HEK293 (cell line): ENCODE measurements at regions not wholly inside any gene's neighbourhood (a gene's known extent, or its start where the extent isn't known, plus 50 kb on each side); places are given as distances from the start of the nearest gene placed in this dataset.

ENCODE experiments used
- CTCF ChIA-PET: fragments of 350-600 bp; formaldehyde crosslinking; extraction: SDS; loops from one replicate; lab custom pipeline; 2021; ENCODE audit warnings: antibody characterized with exemption; lab: Yijun Ruan, JAX
- POLR2A ChIA-PET: fragments of 300-600 bp; formaldehyde crosslinking; extraction: SDS; loops from one replicate; lab custom pipeline; 2020; ENCODE audit warnings: antibody characterized with exemption, inconsistent platforms; lab: Yijun Ruan, JAX
- H3K27ac ChIP-seq: fragments of 200-500 bp; sonication (Bioruptor generic); 2 replicates; pipeline ENCODE4 v1.5.1; 2014; ENCODE audit warnings: low read depth, low read length, control low read depth, inconsistent platforms; ENCODE audit errors: extremely low read depth
- H3K36me3 ChIP-seq, 2 experiments: fragments of 200-500 bp in 1 of 2; sonication (Bioruptor generic) in 1 of 2; 1 replicate in 1 of 2; 2 replicates in 1 of 2; pipeline ENCODE4 v1.5.1; 2014 to 2017; ENCODE audit warnings: inconsistent platforms in 2 of 2, low read length in 2 of 2; ENCODE audit not compliant: control insufficient read depth in 2 of 2, insufficient read depth in 1 of 2
- H3K4me1 ChIP-seq: fragments of 200-500 bp; sonication (Bioruptor generic); 2 replicates; pipeline ENCODE4 v1.5.1; 2014; ENCODE audit warnings: mild to moderate bottlenecking, low read length, inconsistent platforms; ENCODE audit not compliant: control insufficient read depth, insufficient read depth
- H3K4me3 ChIP-seq: 2 replicates; pipeline ENCODE4 v1.5.1; 2011; ENCODE audit warnings: low read depth, mild to moderate bottlenecking, control low read depth, low read length, moderate library complexity
- H3K9me3 ChIP-seq: fragments of 200-500 bp; sonication (Bioruptor generic); 2 replicates; pipeline ENCODE4 v1.5.1; 2014; ENCODE audit warnings: low read depth, low read length, inconsistent platforms; ENCODE audit not compliant: control insufficient read depth, insufficient read depth
- GLI2 ChIP-seq: fragments of 450-650 bp; formaldehyde crosslinking; IDR thresholded peaks from 2 replicates; pipeline ENCODE4; 2017; ENCODE audit warnings: missing biosample characterization, missing genetic modification characterization, low read depth, borderline replicate concordance
- TRIM28 ChIP-seq: IDR thresholded peaks from 2 replicates; pipeline ENCODE4 v1.6.1; 2011; ENCODE audit warnings: low read length, control low read depth, borderline replicate concordance
- ZBTB20 ChIP-seq: fragments of 450-650 bp; formaldehyde crosslinking; IDR thresholded peaks from 2 replicates; pipeline ENCODE4 v1.5.1; 2016; ENCODE audit warnings: missing biosample characterization, missing genetic modification characterization
- ZBTB8A ChIP-seq: fragments of 450-650 bp; formaldehyde crosslinking; IDR thresholded peaks from 2 replicates; pipeline ENCODE4 v1.5.1; 2016; ENCODE audit warnings: missing biosample characterization, missing genetic modification characterization
- ZNF362 ChIP-seq: fragments of 450-650 bp; formaldehyde crosslinking; IDR thresholded peaks from 2 replicates; pipeline ENCODE4 v1.5.1; 2016; ENCODE audit warnings: missing biosample characterization, missing genetic modification characterization
- ZNF433 ChIP-seq: fragments of 450-650 bp; formaldehyde crosslinking; IDR thresholded peaks from 2 replicates; pipeline ENCODE4 v1.5.1; 2016; ENCODE audit warnings: missing biosample characterization, missing genetic modification characterization, low read depth
- ZNF473 ChIP-seq: fragments of 450-650 bp; formaldehyde crosslinking; IDR thresholded peaks from 2 replicates; pipeline ENCODE4 v1.5.1; 2017; ENCODE audit warnings: missing biosample characterization, missing genetic modification characterization
- ZNF549 ChIP-seq: fragments of 450-650 bp; IDR thresholded peaks from 2 replicates; pipeline ENCODE4 v1.5.1; 2018; ENCODE audit warnings: missing biosample characterization, missing genetic modification characterization, mild to moderate bottlenecking, inconsistent platforms, moderate library complexity
- ZNF580 ChIP-seq: fragments of 450-650 bp; formaldehyde crosslinking; IDR thresholded peaks from 2 replicates; pipeline ENCODE4 v1.5.1; 2016; ENCODE audit warnings: missing biosample characterization, missing genetic modification characterization
- ZNF585B ChIP-seq: fragments of 450-650 bp; formaldehyde crosslinking; IDR thresholded peaks from 2 replicates; pipeline ENCODE4 v1.5.1; 2016; ENCODE audit warnings: missing biosample characterization, missing genetic modification characterization

- Histone ChIP-seq H3K4me3 (no peak overlapping the region), H3K27ac (no peak overlapping the region), H3K9me3 (no peaks in the 10 kb centered on the region), H3K4me1 (no peaks in the 10 kb centered on the region), H3K36me3 (no peaks in the 10 kb centered on the region)
- TF ChIP-seq ZNF473 (tag by site-specific recombination) (no peak), ZNF585B (tag by site-specific recombination) (no peak), ZNF433 (tag by site-specific recombination) (no peak), ZNF549 (no peak), GLI2 (no peak), ZNF362 (tag by site-specific recombination) (no peak), ZBTB8A (tag by site-specific recombination) (no peak), TRIM28 (no peak), ZBTB20 (tag by site-specific recombination) (no peak), ZNF580 (tag by site-specific recombination) (no peak)
- CTCF ChIA-PET: interaction anchor here (0.7 kb wide), 1 partner anchor 1131 kb away, joined by 4 read pairs; no protein-coding TSS in a partner anchor
- POLR2A ChIA-PET: no interaction called here
Observed at GRCh38 chr3:152218602-152219001, 50.1 kb upstream of the MBNL1 start.
